CD4-positive, alpha-beta T cell (primary cell): ENCODE measurements at regions not wholly inside any gene's neighbourhood (a gene's known extent, or its start where the extent isn't known, plus 50 kb on each side); places are given as distances from the start of the nearest gene placed in this dataset.

ENCODE experiments used
- ATAC-seq: fragments of 200-7000 bp; cut with Tn5 transposase; one replicate; pipeline ENCODE4 v1.10.0; 2022; ENCODE audit warnings: mild to moderate bottlenecking; ENCODE audit not compliant: poor library complexity
- CTCF ChIA-PET: fragments of 350-600 bp; sonication (Branson Sonifier 250); formaldehyde crosslinking; loops from one replicate; lab custom pipeline; 2021; ENCODE audit warnings: antibody characterized with exemption, inconsistent platforms; lab: Charles Lee
- POLR2A ChIA-PET: fragments of 350-600 bp; sonication (Branson Sonifier 250); formaldehyde crosslinking; loops from one replicate; lab custom pipeline; 2021; ENCODE audit warnings: antibody characterized with exemption, inconsistent platforms; lab: Charles Lee
- DNase-seq, 14 experiments: peaks; one replicate each; pipeline ENCODE4 v3.0.0-alpha.2; 2013 to 2020; ENCODE audit warnings: mixed read lengths in 2 of 14
- H3K27ac ChIP-seq, 2 donors: one replicate each; pipeline versions ENCODE4 v1.5.1 to v1.7.0; 2013; ENCODE audit warnings: low read length in 2 of 2, low read depth in 1 of 2, mild to moderate bottlenecking in 1 of 2
- H3K27me3 ChIP-seq, 2 experiments: 1 replicate in 1 of 2; 2 replicates in 1 of 2; pipeline versions ENCODE4 v1.6.1 to v1.7.0; 2013; ENCODE audit warnings: low read length in 2 of 2, control low read depth in 1 of 2, mild to moderate bottlenecking in 1 of 2, moderate library complexity in 1 of 2; ENCODE audit not compliant: insufficient read depth in 2 of 2, control insufficient read depth in 1 of 2
- H3K36me3 ChIP-seq: one replicate; pipeline ENCODE4 v1.6.1; 2013; ENCODE audit warnings: low read length, control low read depth; ENCODE audit not compliant: insufficient read depth
- H3K4me1 ChIP-seq: one replicate; pipeline ENCODE4 v1.6.1; 2013; ENCODE audit warnings: low read length, control low read depth; ENCODE audit not compliant: insufficient read depth
- H3K4me3 ChIP-seq: one replicate; pipeline ENCODE4 v1.5.1; 2013; ENCODE audit warnings: mild to moderate bottlenecking, low read length, moderate library complexity
- H3K9me3 ChIP-seq, 2 experiments: 1 replicate in 1 of 2; 2 replicates in 1 of 2; pipeline versions ENCODE4 v1.6.1 to v1.7.0; 2013; ENCODE audit warnings: low read length in 2 of 2, mild to moderate bottlenecking in 2 of 2, control low read depth in 1 of 2, moderate library complexity in 1 of 2; ENCODE audit not compliant: control insufficient read depth in 1 of 2, insufficient read depth in 1 of 2
- H3K27ac Mint-ChIP-seq: one replicate; pipeline ENCODE4 v1.8.0; 2020; ENCODE audit warnings: mixed read lengths
- H3K27me3 Mint-ChIP-seq: one replicate; pipeline ENCODE4 v1.8.0; 2021; ENCODE audit warnings: mixed read lengths
- H3K36me3 Mint-ChIP-seq: one replicate; pipeline ENCODE4 v1.8.0; 2021; ENCODE audit warnings: low read depth, mixed read lengths
- H3K4me1 Mint-ChIP-seq: one replicate; pipeline ENCODE4 v1.8.0; 2021; ENCODE audit warnings: low read depth, mixed read lengths
- H3K4me3 Mint-ChIP-seq: one replicate; pipeline ENCODE4 v1.8.0; 2020; ENCODE audit warnings: mild to moderate bottlenecking, mixed read lengths
- H3K9me3 Mint-ChIP-seq: one replicate; pipeline ENCODE4 v1.8.0; 2020; ENCODE audit warnings: mixed read lengths
- intact Hi-C, 2 experiments: fragments of 100-400 bp; cut with DNase I in 1 of 2; cut with micrococcal nuclease in 1 of 2; formaldehyde crosslinking; loops; one replicate each; pipeline versions ENCODE4 v1.15.1 to v1.9.0; 2023 to 2025; cut with DNase I, micrococcal nuclease
- TF ChIP-seq, protein P1 (sequence below): fragments of 200-600 bp; IDR thresholded peaks from one replicate; pipeline ENCODE4 v1.8.0; 2022; ENCODE audit warnings: antibody characterized with exemption, mild to moderate bottlenecking

DNA sequence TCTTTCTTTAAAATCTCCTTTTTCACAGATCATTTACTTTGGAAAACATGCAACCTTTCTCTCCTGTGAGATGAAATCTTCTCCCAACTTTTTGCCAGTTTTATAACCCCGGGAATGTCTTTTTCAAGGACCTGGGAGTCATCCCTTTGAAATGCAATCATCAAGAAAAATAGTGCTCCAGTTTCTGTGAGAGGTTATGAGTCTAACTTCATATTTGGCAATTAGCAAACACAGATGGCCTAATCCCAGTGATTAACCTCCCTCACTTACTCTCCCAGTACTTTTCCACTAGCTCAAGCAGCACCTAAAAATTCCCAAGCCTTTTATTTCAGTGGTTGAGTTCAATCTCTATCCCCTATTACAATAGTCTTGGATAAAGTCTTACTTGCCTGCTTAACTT, 185.8 kb upstream of the TMEM106B start:
- no peaks in the 10 kb centered on the region for H3K36me3 Mint-ChIP-seq
- intact Hi-C loops = no loop called here
- TF ChIP-seq, protein P1, sequence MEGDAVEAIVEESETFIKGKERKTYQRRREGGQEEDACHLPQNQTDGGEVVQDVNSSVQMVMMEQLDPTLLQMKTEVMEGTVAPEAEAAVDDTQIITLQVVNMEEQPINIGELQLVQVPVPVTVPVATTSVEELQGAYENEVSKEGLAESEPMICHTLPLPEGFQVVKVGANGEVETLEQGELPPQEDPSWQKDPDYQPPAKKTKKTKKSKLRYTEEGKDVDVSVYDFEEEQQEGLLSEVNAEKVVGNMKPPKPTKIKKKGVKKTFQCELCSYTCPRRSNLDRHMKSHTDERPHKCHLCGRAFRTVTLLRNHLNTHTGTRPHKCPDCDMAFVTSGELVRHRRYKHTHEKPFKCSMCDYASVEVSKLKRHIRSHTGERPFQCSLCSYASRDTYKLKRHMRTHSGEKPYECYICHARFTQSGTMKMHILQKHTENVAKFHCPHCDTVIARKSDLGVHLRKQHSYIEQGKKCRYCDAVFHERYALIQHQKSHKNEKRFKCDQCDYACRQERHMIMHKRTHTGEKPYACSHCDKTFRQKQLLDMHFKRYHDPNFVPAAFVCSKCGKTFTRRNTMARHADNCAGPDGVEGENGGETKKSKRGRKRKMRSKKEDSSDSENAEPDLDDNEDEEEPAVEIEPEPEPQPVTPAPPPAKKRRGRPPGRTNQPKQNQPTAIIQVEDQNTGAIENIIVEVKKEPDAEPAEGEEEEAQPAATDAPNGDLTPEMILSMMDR = no peak
- Histone ChIP-seq H3K9me3 (no peaks in the 10 kb centered on the region), H3K27ac (no peak overlapping the region), H3K36me3 (no peaks in the 10 kb centered on the region), H3K4me1 (no peaks in the 10 kb centered on the region), H3K27me3 (no peaks in the 10 kb centered on the region), H3K4me3 (no peak overlapping the region)
- no peak for DNase-seq
- H3K27me3 Mint-ChIP-seq = peaks cover 12% of the 10 kb centered on the region
- H3K4me1 Mint-ChIP-seq = no peaks in the 10 kb centered on the region
- CTCF ChIA-PET = no interaction called here
- ATAC-seq = no peak
- no peaks in the 10 kb centered on the region for H3K9me3 Mint-ChIP-seq
- H3K4me3 Mint-ChIP-seq = no peak overlapping the region
- POLR2A ChIA-PET = no interaction called here
- H3K27ac Mint-ChIP-seq = no peak overlapping the region

- no peaks in the 10 kb centered on the region for H3K36me3 Mint-ChIP-seq
- no peaks in the 10 kb centered on the region for H3K9me3 Mint-ChIP-seq
- no peak overlapping the region for H3K4me3 Mint-ChIP-seq
- Histone ChIP-seq H3K36me3 (no peaks in the 10 kb centered on the region), H3K4me1 (no peaks in the 10 kb centered on the region), H3K4me3 (no peak overlapping the region), H3K27ac (no peak overlapping the region), H3K9me3 (no peaks in the 10 kb centered on the region), H3K27me3 (no peaks in the 10 kb centered on the region)
- peaks cover 6% of the 10 kb centered on the region for H3K27me3 Mint-ChIP-seq
- no peaks in the 10 kb centered on the region for H3K4me1 Mint-ChIP-seq
- TF ChIP-seq, protein P1 = no peak
- H3K27ac Mint-ChIP-seq = no peak overlapping the region
- CTCF ChIA-PET = no interaction called here
- POLR2A ChIA-PET = no interaction called here
- DNase-seq (peak in 1 of 14 experiments; percentile 3), ATAC-seq (no peak)
- intact Hi-C loops = no loop called here
These were observed 182.6 kb upstream of the TMEM106B start for GRCh38 chr7:12028508-12028907.

DNA sequence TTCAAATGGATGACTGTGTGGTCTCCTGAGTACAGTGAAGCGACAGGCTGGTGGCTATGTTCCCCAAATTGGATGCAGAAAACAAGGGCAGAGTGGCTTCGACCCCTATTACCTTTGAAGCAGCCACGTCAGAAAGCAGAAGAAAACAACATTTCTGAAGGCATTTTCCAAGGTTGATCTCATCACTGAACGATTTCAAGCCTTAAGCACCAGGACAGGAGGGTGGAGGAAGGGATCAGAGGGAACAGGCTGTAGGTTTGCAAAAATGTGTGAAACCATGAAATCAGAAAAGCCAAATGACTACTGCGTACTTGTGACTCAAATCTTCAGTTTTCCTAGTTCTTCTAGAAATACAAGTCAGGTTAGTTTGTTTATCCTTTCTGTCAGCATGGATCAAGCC, 181.0 kb upstream of the TMEM106B start:
- no peaks in the 10 kb centered on the region for H3K9me3 ChIP-seq
- intact Hi-C loops = no loop called here
- no peak overlapping the region for H3K27ac ChIP-seq
- Mint-ChIP-seq H3K4me1 (no peaks in the 10 kb centered on the region), H3K9me3 (no peaks in the 10 kb centered on the region), H3K27me3 (peaks cover 6% of the 10 kb centered on the region), H3K36me3 (no peaks in the 10 kb centered on the region), H3K27ac (no peak overlapping the region), H3K4me3 (no peak overlapping the region)
- no peak for DNase-seq
- H3K27me3 ChIP-seq = no peaks in the 10 kb centered on the region
- CTCF ChIA-PET = no interaction called here
- no peaks in the 10 kb centered on the region for H3K4me1 ChIP-seq
- TF ChIP-seq, protein P1 = no peak
- no peak for ATAC-seq
- H3K36me3 ChIP-seq = no peaks in the 10 kb centered on the region
- no peak overlapping the region for H3K4me3 ChIP-seq
- POLR2A ChIA-PET = no interaction called here
